HL-60/S4 (cell line): ENCODE measurements at regions not wholly inside any gene's neighbourhood (a gene's known extent, or its start where the extent isn't known, plus 50 kb on each side); places are given as distances from the start of the nearest gene placed in this dataset.
"Not testable (repeated sequence)": the region's sequence is repeated elsewhere in the genome, so short reads cannot be mapped to it uniquely, and the experiment has no call there.

Source experiments
- in situ Hi-C: fragments of 300-500 bp; cut with MboI; formaldehyde crosslinking; loops from 2 replicates; pipeline ENCODE4 v1.14.3; 2022; ENCODE audit warnings: low sequenced_read_pairs

- in situ Hi-C loops = loop anchor here (10.0 kb wide), 1 partner anchor 295 kb away; no protein-coding TSS in a partner anchor
Observed at GRCh38 chr11:122209619-122210366, 93.8 kb upstream of the BLID start.

GRCh38 chr11:122207921-122208764, 92.1 kb upstream of the BLID start:
- in situ Hi-C loops = no loop called here

- in situ Hi-C loops = no loop called here
Observed at GRCh38 chr11:122207505-122207904, 91.5 kb upstream of the BLID start.

- in situ Hi-C loops = no loop called here
Observed at GRCh38 chr11:122205036-122205435, 89.0 kb upstream of the BLID start.

GRCh38 chr11:122204206-122204605, 88.2 kb upstream of the BLID start:
- in situ Hi-C loops = no loop called here

GRCh38 chr11:122202951-122203456, 87.0 kb upstream of the BLID start:
- in situ Hi-C loops = no loop called here

GRCh38 chr11:122202161-122202950, 86.3 kb upstream of the BLID start:
- in situ Hi-C loops = no loop called here

- in situ Hi-C loops = no loop called here
Observed at GRCh38 chr11:122201106-122201505, 85.1 kb upstream of the BLID start.

- in situ Hi-C loops = no loop called here
Observed at GRCh38 chr11:122199661-122200060, 83.6 kb upstream of the BLID start.

- in situ Hi-C loops = no loop called here
Observed at GRCh38 chr11:122198291-122198983, 82.4 kb upstream of the BLID start.

GRCh38 chr11:122197066-122197987, 81.3 kb upstream of the BLID start:
- in situ Hi-C loops = no loop called here

GRCh38 chr11:122195790-122196189, 79.8 kb upstream of the BLID start:
- in situ Hi-C loops = no loop called here

GRCh38 chr11:122193881-122194480, 78.0 kb upstream of the BLID start:
- in situ Hi-C loops = not testable (repeated sequence)

- in situ Hi-C loops = no loop called here
Observed at GRCh38 chr11:122193457-122193856, 77.4 kb upstream of the BLID start.

- in situ Hi-C loops = no loop called here
Observed at GRCh38 chr11:122192634-122193255, 76.7 kb upstream of the BLID start.

- in situ Hi-C loops = no loop called here
Observed at GRCh38 chr11:122190768-122191167, 74.8 kb upstream of the BLID start.

GRCh38 chr11:122189229-122189628, 73.2 kb upstream of the BLID start:
- in situ Hi-C loops = no loop called here

GRCh38 chr11:122187373-122188165, 71.6 kb upstream of the BLID start:
- in situ Hi-C loops = no loop called here
